Progenitor cell of endocrine pancreas (in vitro differentiated cells): ENCODE measurements at regions not wholly inside any gene's neighbourhood (a gene's known extent, or its start where the extent isn't known, plus 50 kb on each side); places are given as distances from the start of the nearest gene placed in this dataset.
A peak's percentile ranks its signal among the peaks of the same experiment; 100 is the strongest.

Experiments used
- DNase-seq: peaks from one replicate; pipeline ENCODE4 v3.0.0; 2021; ENCODE audit warnings: low spot score; ENCODE audit not compliant: unreplicated experiment
- H3K27ac Mint-ChIP-seq: 2 replicates; pipeline ENCODE4 v1.8.0; 2021; ENCODE audit warnings: mild to moderate bottlenecking, moderate library complexity, mixed read lengths
- H3K27me3 Mint-ChIP-seq: 2 replicates; pipeline ENCODE4 v1.8.0; 2021; ENCODE audit warnings: mixed read lengths
- H3K36me3 Mint-ChIP-seq: 2 replicates; pipeline ENCODE4 v1.8.0; 2022; ENCODE audit warnings: mixed read lengths; ENCODE audit not compliant: insufficient read depth
- H3K4me1 Mint-ChIP-seq: 2 replicates; pipeline ENCODE4 v1.8.0; 2021; ENCODE audit warnings: low read depth, mixed read lengths
- H3K4me3 Mint-ChIP-seq: 2 replicates; pipeline ENCODE4 v1.8.0; 2021; ENCODE audit warnings: low read depth, mild to moderate bottlenecking, moderate library complexity, mixed read lengths
- H3K9me3 Mint-ChIP-seq: 2 replicates; pipeline ENCODE4 v1.8.0; 2021; ENCODE audit warnings: low read depth, mixed read lengths
- CTCF ChIP-seq: fragments of 200-600 bp; sonication (generic); IDR thresholded peaks from one replicate; pipeline ENCODE4 v1.5.0; 2021; ENCODE audit warnings: antibody characterized with exemption, mild to moderate bottlenecking; ENCODE audit not compliant: unreplicated experiment

- Mint-ChIP-seq H3K4me3 (no peak overlapping the region), H3K27me3 (no peaks in the 10 kb centered on the region), H3K36me3 (no peaks in the 10 kb centered on the region), H3K4me1 (no peaks in the 10 kb centered on the region), H3K9me3 (peaks cover 3% of the 10 kb centered on the region), H3K27ac (no peak overlapping the region)
- no peak for DNase-seq
- TF ChIP-seq CTCF, result no peak
These were observed 493.1 kb downstream of the DNAJB9 start for GRCh38 chr7:109062798-109063197.

- no peak for DNase-seq
- no peak overlapping the region for H3K4me3 Mint-ChIP-seq
- no peak for TF ChIP-seq CTCF
- peaks cover 3% of the 10 kb centered on the region for H3K4me1 Mint-ChIP-seq
- H3K27me3 Mint-ChIP-seq, result no peaks in the 10 kb centered on the region
- H3K9me3 Mint-ChIP-seq, result peaks cover 12% of the 10 kb centered on the region
- no peak overlapping the region for H3K27ac Mint-ChIP-seq
- H3K36me3 Mint-ChIP-seq, result no peaks in the 10 kb centered on the region
These were observed 503.9 kb downstream of the DNAJB9 start for GRCh38 chr7:109073543-109073942.

- no peak for TF ChIP-seq CTCF
- Mint-ChIP-seq H3K36me3 (no peaks in the 10 kb centered on the region), H3K4me3 (no peak overlapping the region), H3K4me1 (peaks cover 3% of the 10 kb centered on the region), H3K27ac (no peak overlapping the region), H3K27me3 (no peaks in the 10 kb centered on the region), H3K9me3 (no peaks in the 10 kb centered on the region)
- no peak for DNase-seq
These were observed 506.8 kb downstream of the DNAJB9 start for GRCh38 chr7:109076396-109076972.

- no peak for DNase-seq
- TF ChIP-seq CTCF, result no peak
- Mint-ChIP-seq H3K4me3 (no peak overlapping the region), H3K27me3 (no peaks in the 10 kb centered on the region), H3K9me3 (peaks cover 6% of the 10 kb centered on the region), H3K27ac (no peak overlapping the region), H3K4me1 (peaks cover 2% of the 10 kb centered on the region), H3K36me3 (no peaks in the 10 kb centered on the region)
These were observed 521.4 kb downstream of the DNAJB9 start for GRCh38 chr7:109091042-109091441.

GRCh38 chr7:109092268-109092667 lies 522.6 kb downstream of the DNAJB9 start:
- no peak for DNase-seq
- Mint-ChIP-seq H3K27me3 (no peaks in the 10 kb centered on the region), H3K4me3 (no peak overlapping the region), H3K9me3 (peaks cover 6% of the 10 kb centered on the region), H3K27ac (no peak overlapping the region), H3K36me3 (no peaks in the 10 kb centered on the region), H3K4me1 (peaks cover 1% of the 10 kb centered on the region)
- TF ChIP-seq CTCF, result peak; percentile 31
